Stimulated activated CD4-positive, alpha-beta T cell treated with anti-CD3 and anti-CD28 coated beads, Interleukin-1b, Interleukin-23, amount 100 ng/mL, for 1 hour (primary cell): ENCODE measurements at regions not wholly inside any gene's neighbourhood (a gene's known extent, or its start where the extent isn't known, plus 50 kb on each side); places are given as distances from the start of the nearest gene placed in this dataset.

Experiments
- DNase-seq, 2 donors: peaks; one replicate each; pipeline ENCODE4 v3.0.0-alpha.2; 2020; ENCODE audit warnings: low read depth in 2 of 2

GRCh38 chr6:163955756-163956155, 541.2 kb downstream of the QKI start:
- no peak for DNase-seq

- no peak for DNase-seq
Observed at GRCh38 chr6:163955096-163955495, 540.6 kb downstream of the QKI start.

GRCh38 chr6:163954088-163954775, 539.7 kb downstream of the QKI start:
- DNase-seq = no peak

GRCh38 chr6:163952005-163952404, 537.5 kb downstream of the QKI start:
- no peak for DNase-seq

GRCh38 chr6:163951326-163951725, 536.8 kb downstream of the QKI start:
- DNase-seq = no peak

GRCh38 chr6:163950159-163950558, 535.6 kb downstream of the QKI start:
- DNase-seq = no peak

GRCh38 chr6:163949431-163949830, 534.9 kb downstream of the QKI start:
- DNase-seq = no peak

GRCh38 chr6:163948250-163948649, 533.7 kb downstream of the QKI start:
- no peak for DNase-seq

GRCh38 chr6:163947276-163947675, 532.8 kb downstream of the QKI start:
- DNase-seq = no peak

- no peak for DNase-seq
Observed at GRCh38 chr6:163946437-163946836, 531.9 kb downstream of the QKI start.

GRCh38 chr6:163945808-163946207, 531.3 kb downstream of the QKI start:
- no peak for DNase-seq

GRCh38 chr6:163944897-163945296, 530.4 kb downstream of the QKI start:
- no peak for DNase-seq

- DNase-seq = no peak
Observed at GRCh38 chr6:163943607-163944385, 529.3 kb downstream of the QKI start.

- DNase-seq = no peak
Observed at GRCh38 chr6:163942790-163943189, 528.3 kb downstream of the QKI start.

GRCh38 chr6:163941624-163941976, 527.1 kb downstream of the QKI start:
- DNase-seq = no peak

- DNase-seq = no peak
Observed at GRCh38 chr6:163940705-163941623, 526.4 kb downstream of the QKI start.

GRCh38 chr6:163937071-163937470, 522.6 kb downstream of the QKI start:
- no peak for DNase-seq

- no peak for DNase-seq
Observed at GRCh38 chr6:163935158-163935762, 520.7 kb downstream of the QKI start.

GRCh38 chr6:163930012-163930411, 515.5 kb downstream of the QKI start:
- no peak for DNase-seq

GRCh38 chr6:163929538-163929937, 515.0 kb downstream of the QKI start:
- no peak for DNase-seq

GRCh38 chr6:163926642-163927041, 512.1 kb downstream of the QKI start:
- DNase-seq = no peak

- no peak for DNase-seq
Observed at GRCh38 chr6:163925839-163926238, 511.3 kb downstream of the QKI start.
